Astrocyte of the spinal cord (primary cell): ENCODE measurements at regions not wholly inside any gene's neighbourhood (a gene's known extent, or its start where the extent isn't known, plus 50 kb on each side); places are given as distances from the start of the nearest gene placed in this dataset.

Source experiments
- DNase-seq: peaks from one replicate; pipeline ENCODE4 v3.0.0; 2011; ENCODE audit warnings: low read depth, low spot score
- H3K4me3 ChIP-seq: 2 replicates; pipeline ENCODE4 v1.5.1; 2011; ENCODE audit warnings: low read depth, mild to moderate bottlenecking, low read length, moderate library complexity
- CTCF ChIP-seq: IDR thresholded peaks from 2 replicates; pipeline ENCODE4 v1.5.1; 2012; ENCODE audit warnings: low read depth, mild to moderate bottlenecking, low read length, inconsistent platforms
- in situ Hi-C: cut with HindIII; loops from 2 replicates; pipeline ENCODE4 v1.10.0; 2017; ENCODE audit warnings: low sequenced_read_pairs

DNA sequence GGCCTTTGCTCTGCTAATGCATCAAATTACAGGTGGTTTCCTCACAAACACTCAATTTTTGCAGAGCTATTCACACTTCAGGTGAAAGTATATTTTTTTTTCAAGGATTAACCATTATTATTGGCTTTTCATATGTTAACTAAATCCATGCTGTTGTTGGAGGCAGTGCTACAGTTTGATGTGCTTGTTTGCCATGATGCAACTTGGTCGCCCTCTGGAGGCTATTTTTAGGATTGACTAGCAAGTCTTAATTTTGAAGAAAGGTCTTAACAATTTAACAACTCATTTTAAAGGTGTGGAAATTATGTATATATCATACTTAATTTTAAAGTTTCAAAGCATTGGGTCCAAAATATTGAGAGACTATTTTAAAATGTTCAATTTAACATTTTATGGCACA is 168.8 kb upstream of the FAM47A start:
- peak; percentile 47 for TF ChIP-seq CTCF
- in situ Hi-C loops = no loop called here
- H3K4me3 ChIP-seq = no peak overlapping the region
- peak; percentile 58 for DNase-seq

DNA sequence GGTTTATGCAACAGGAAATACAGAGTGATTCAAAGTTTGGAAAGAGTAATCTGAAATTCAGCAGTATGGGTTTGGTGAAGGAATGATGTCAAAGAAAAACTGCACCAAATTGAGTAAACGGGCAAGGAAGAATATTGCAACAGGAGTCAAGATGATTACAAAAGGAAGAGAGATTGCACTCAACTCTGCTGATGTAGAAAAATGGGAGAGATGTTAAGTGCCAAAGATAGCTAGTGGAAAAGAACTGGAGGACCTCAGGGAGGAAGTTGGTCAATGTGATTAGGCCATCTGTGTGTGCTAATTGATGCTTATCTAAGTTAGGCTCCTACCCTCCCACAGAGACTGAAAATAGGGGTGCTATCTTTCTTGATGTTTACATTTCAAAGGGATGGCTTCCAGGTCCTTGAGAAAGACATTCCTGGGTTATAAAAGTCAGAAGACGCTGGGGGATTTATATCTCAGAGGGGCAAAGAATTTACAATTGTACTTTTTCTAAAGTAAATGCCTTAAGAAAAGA is 167.4 kb upstream of the FAM47A start:
- in situ Hi-C loops = no loop called here
- no peak overlapping the region for H3K4me3 ChIP-seq
- TF ChIP-seq CTCF = no peak
- no peak for DNase-seq

GRCh38 chrX:34294665-34295064 is 162.6 kb upstream of the FAM47A start:
- H3K4me3 ChIP-seq = no peak overlapping the region
- DNase-seq = no peak
- in situ Hi-C loops = no loop called here
- TF ChIP-seq CTCF = no peak

- no peak overlapping the region for H3K4me3 ChIP-seq
- peak; percentile 36 for DNase-seq
- in situ Hi-C loops = no loop called here
- no peak for TF ChIP-seq CTCF
Measured at GRCh38 chrX:34288782-34289181, 156.7 kb upstream of the FAM47A start.

DNA sequence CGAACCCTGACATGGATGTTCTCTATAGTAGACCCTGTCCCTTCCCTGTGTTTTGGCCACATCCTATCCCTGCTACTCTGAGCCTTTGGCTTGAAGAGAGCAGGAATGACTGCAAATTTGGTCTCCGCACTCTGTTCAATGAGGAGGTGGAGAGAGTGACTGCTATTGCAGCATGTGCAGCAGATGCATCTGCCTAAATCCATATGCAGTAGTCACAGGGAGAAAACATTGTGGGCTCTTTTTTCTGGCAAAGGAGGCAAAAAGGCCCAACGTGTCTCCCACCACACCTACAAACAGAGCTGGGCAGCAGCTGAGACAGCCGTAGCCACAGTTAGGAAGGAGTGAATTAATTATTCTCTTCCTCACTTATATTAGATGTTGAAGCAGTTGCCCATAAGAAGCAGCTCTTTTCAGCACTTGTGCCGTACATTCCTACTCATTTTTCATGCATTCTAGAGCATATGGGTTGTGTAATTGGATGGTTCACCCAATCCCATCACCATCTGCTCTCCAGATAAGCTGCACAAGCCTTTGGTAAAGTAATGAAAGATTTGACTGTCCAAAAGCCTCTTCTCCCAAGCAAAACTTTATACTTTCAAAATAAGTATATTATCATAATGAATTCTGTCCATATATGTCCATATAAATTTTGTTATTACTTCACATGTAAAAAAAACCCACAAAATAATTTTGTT is 147.9 kb upstream of the FAM47A start:
- in situ Hi-C loops = no loop called here
- DNase-seq = no peak
- no peak overlapping the region for H3K4me3 ChIP-seq
- TF ChIP-seq CTCF = no peak

DNA sequence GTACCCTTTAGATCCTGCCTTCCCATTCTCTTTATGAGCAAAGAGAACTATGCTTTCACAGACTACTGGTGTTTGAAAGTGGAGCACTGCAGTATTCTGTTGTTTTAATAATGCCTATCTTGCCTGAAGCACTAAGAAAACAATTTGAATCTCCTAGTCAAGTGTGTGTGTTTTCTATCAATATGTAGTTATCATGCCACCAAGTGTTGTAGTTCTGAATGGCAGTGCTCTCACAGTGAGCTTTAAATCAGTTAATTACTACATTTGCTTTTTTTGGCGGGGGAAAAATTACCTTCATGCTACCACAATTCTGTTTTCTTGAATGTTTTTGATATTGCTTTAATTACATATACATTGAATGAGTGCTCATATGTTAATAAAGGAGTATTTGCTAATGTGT is 143.6 kb upstream of the FAM47A start:
- no peak overlapping the region for H3K4me3 ChIP-seq
- DNase-seq = no peak
- in situ Hi-C loops = no loop called here
- no peak for TF ChIP-seq CTCF
